Renal pelvis (tissue), 1 donor: ENCODE measurements at regions not wholly inside any gene's neighbourhood (a gene's known extent, or its start where the extent isn't known, plus 50 kb on each side); places are given as distances from the start of the nearest gene placed in this dataset.
"Not testable (repeated sequence)": the region's sequence is repeated elsewhere in the genome, so short reads cannot be mapped to it uniquely, and the experiment has no call there.

ENCODE experiments used
- DNase-seq: peaks from one replicate; pipeline ENCODE4 v3.0.0-alpha.2; 2013

DNA sequence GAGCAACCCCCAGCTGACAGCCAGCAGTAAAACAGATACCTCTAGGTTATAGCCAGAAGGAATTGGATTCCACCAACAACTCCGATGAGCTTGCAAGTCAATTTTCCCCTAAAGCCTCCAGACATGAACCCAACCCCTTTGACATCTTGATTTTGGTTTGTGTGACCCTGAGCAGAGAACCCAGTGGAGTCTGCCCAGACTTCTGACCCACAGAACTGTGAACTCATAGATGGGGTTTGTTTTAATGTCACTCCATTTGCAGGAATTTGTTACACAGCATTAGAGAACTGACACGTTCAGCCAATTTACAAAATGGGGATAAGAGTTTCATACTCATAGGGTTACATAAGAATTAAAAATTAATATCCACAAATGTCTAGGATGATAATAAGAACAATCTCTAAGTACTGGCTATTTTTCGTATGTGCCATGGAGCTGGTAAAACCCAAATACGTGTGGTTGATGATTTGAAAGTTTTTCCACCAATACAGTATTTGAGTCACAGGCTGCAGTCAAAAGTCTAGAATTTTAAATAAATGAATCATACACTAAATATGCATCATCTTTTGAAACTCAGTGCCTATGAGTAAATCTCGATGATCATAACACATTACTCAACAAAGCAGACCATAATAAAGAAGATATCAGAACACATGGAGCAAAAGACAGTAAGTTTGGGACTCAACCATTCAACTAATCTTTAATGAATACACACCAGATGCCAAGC, 380.0 kb downstream of the ANAPC1 start:
- DNase-seq: not testable (repeated sequence)

DNA sequence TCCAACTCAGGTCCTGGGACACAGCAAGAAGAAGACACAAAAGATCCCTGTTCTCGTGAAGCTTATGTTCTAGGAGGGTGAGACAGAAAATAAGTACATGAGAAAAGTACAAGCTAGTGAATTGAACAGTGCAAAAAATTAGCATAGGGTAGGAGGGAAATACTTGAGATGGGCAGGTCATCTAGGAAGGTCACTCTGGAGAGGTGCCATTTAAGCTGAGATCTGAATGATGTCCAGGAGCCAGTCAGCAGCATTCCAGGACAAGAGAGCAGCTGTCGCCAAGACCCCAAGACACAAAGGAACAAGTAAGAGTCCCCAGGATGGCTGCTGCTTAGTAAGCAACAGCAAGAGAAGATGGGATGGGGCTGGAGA, 379.4 kb downstream of the ANAPC1 start:
- DNase-seq: not testable (repeated sequence)

DNA sequence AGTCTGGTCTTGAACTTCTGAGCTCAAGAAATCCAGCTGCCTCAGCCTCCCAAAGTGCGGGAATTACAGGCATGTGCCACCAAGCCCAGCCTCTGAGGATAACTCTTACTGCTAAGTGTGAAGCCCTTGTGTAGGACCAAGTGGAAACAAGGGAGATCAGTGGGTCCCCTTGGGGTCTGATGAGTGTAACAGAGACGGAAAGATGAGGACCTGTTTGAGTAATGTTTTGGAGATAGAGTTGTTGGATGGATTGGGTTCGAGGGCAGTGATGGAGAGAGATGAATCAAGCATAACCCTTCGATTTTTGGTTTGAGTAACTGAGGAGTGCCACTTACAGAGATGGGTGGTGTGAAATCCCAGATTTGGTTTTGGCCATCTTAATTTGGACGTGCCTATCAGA, 378.7 kb downstream of the ANAPC1 start:
- DNase-seq: not testable (repeated sequence)

DNA sequence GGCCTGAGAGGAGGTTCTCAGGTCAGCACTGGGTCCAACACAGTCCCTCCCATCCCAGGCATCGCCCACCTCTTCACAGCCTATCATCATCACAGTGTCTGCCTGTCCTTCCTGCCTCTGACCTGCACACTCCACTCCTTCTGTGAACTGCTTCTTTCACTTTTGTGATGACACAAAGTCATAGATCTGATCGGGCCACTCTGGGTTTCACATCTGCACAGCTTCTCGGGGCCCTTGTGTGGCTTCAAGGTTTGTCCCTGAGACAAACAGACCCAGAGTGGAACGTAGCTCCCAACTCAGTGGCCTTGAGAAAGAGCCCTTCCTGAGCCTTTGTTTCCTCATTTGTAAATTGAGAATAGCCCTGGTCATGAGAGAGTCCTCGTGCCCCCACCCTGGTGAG, 377.1 kb downstream of the ANAPC1 start:
- DNase-seq: not testable (repeated sequence)

DNA sequence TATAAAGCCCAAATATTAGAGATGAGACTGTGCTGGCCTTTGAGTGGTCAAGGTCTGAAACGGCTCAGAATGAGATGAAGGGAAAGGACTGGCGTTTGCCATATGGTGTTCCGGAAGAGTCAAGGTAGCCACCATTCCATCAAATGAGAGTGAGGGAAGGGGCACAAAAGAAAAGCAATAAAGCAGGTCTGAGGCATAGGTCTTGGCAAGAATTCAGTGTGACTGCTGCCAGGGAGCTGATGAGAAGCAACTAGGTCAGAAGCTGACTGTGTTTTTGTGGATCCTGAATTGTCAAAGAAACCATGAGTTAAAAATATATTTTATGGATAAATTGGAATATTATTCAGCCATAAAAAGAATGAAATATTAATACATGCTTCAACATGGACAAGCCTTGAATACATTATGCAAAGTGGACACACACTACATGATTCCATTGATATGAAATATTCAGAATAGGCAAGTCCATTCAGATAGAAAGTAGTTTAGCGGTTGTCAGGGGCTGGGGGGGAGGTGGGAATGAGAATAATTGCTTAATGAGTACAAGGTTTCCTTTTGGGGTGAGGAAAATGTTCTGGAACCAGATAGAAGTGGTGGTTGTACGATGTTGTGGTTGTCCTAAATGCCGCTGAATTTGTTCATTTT, 374.6 kb downstream of the ANAPC1 start:
- DNase-seq: not testable (repeated sequence)

DNA sequence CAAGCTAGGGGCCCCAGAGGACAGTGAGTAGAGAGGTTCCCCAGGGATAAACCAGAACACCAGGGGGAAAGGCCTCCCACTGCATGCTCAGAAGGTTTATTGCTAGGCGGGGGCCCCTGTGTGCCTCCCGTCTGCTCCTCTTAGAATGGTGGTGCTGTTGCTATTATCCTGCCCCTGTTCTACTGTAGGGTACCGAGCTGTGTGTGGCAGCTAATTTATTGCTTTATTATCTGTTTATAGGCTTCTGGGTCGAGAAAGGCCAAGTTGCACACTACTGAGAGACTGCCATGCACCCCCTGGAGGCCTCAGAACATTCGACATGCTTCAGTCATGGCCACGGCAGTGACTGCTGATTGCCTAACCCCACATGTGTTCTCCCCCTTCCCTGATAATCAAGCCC, 373.6 kb downstream of the ANAPC1 start:
- DNase-seq: not testable (repeated sequence)

DNA sequence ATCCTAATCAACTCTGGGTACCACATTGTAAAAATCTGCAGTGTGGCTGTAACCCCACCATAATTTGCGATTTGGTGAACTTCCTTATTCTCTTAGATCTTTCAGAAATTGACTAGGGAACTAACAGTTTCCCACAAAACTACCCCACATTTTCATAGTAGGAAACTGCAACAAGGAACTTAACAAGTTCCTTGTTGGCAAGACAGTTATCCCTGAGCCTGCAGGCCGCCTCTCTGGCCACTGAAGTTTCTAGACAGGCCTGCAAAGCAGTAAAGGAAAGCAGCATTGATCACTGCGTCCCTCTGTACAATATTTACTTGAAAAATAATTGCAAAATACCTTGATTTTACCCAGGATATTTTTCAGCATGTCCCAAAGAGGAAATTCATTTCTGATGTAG, 372.9 kb downstream of the ANAPC1 start:
- not testable (repeated sequence) for DNase-seq

DNA sequence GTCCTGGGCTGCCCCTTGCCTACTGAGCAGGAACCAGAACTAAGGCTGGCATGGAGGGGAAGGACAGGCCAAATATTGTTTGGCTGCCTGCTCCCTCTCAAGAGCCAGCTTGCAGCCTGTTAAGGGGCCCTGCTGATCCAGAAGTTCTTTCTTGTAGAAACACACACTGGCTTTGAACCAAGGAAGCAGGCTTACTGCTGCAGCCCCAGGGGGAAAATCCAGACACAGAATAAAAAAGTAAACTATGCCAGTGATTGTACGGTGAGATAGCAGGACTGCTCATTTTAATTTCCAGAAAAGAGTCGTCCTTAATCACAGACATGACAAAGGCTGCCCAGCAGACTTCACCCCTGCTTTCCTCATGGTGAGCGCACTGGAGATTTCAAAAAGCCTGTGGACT, 371.6 kb downstream of the ANAPC1 start:
- DNase-seq: not testable (repeated sequence)

DNA sequence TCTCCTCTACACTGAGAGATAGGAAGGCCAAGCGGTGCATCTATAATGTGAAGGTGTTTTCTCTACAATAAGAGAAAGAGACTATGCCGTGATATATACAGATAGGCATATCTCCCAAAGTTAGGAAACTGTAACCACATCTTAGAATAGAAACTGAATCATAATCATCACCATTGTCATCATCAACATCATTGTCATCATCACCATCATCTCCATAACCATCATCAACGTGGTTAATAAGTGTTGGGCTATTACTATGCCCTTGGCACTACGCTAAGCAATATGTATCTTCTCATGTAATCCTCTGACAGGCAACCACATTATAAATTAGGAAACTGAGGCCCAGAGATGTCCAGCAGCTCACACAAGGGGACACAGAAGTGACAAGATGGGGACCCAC, 369.9 kb downstream of the ANAPC1 start:
- DNase-seq: not testable (repeated sequence)

DNA sequence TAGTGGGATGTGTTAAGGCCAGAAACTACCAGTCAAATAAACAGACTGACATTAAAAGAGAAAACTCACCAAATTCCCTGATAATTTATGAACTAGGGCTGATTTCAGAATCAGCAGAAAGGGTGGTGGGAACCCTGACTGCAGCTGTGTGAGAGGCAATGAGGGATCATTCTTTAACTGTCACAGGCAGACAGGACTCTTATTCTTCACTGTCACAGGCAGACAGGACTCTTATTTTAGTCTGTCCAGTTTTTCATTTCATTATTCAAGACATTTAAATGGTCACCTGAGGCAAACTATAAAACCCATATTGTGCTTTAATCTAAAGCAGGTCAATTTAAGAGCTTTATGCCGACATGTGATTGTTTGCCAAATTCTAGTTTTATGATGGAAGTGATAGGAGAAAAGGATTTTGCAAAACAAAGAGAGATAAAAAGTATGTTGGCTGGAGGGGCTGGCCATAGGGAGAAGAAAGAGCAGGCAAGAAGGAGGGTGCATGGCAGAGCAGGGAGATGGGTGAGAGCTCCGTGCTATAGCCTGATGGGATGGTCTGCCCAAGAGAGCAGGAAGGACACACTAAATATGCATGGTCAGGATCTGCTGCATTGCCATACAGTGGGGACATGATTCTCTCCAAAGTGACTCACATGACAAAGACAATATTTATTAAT, 366.8 kb downstream of the ANAPC1 start:
- DNase-seq: not testable (repeated sequence)

DNA sequence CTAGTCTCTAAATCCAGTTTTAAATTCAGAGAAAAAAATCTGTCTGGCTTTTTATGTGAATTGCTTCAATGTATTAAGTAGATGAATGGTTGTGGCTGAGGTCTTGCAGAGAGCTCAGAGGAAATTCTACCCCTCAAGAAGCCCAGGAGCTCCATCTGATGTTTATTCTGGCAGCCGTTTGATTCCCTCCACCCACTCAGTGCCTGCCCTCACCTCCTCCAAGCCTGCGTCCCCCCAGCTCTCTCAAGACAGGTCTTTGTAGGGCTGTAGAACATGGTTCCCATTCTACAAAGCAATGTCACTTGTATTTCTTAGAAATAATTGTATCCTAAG, 366.3 kb downstream of the ANAPC1 start:
- not testable (repeated sequence) for DNase-seq

DNA sequence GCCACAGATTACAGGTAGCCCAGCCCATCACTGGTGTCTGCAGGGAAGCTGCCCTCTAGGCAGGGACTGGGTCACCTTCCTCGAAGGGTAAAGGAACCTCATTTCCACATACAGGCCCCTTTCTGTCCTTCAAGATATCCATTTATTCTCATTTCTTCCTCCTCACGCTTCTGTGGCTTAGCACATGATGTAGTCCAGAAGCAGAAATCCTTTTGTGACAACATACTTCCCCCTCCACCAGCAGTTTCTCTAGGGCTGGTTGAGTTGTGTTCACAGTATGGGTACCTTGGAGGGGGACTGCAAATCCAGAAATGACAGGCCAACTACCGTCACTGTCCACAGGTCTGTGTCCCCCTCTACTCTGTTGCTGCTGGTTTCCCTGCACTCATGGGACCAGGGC, 364.9 kb downstream of the ANAPC1 start:
- no peak for DNase-seq

DNA sequence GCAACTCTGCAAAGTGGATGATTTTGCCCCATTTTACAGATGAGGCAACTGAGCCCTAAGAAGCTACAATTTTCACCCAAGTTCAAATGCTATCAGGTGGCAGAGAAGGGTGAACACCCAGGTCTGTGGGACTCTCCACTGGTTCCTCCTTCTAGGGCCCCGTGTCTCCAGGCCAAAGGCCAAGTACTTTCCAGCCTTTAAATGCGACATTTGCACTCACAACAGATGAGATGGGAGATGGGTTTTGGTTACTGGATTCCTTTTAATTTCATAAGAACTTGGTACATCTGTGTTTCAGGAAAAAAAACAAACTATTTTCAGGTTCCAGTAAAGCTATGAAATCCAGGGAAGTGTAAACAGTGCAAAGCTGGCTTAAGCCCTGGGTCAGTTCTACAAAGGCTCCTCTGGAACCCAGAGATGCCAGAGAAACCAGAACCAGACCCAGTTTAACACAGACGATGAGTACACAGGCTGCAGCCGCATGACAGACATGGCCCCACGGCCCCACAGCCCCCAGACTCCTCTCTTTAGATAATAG, 361.7 kb downstream of the ANAPC1 start:
- no peak for DNase-seq

DNA sequence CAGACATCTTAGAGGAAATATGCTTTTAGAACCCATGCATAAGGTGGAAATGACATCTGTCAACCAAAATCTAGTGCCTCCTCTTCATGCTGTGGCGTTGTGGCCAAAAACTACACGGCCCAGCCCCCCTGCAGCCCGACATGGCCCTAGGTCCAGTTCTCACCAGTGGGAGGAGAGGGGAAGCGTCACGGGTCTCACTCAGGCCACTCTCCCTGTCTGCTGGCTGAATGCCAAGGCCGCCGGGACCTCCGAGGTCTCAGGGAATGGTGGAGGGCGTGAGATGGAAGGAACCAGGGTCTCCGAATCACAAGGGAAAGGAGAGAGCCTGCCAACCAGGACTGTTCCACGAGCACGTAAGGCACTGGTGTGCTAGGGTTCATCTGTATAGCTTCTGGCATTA, 361.0 kb downstream of the ANAPC1 start:
- DNase-seq: peak; percentile 34

DNA sequence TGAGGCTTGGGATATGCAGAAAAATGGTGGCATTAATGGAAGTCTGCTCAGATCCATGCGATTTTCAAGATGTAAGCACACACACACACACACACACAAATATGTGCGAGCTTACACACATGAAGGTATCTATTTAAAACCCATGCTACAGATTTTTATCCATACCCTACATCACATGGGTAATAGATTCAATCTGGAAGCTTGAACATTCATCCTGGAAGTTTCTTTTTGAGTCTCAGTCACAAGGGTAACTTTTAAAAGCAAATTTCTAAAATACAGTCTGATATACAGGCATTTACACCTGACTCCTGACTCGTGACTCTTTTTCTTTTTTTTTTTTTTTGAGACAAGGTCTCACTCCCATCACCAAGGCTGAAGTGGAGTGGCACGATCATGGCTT, 359.0 kb downstream of the ANAPC1 start:
- not testable (repeated sequence) for DNase-seq

DNA sequence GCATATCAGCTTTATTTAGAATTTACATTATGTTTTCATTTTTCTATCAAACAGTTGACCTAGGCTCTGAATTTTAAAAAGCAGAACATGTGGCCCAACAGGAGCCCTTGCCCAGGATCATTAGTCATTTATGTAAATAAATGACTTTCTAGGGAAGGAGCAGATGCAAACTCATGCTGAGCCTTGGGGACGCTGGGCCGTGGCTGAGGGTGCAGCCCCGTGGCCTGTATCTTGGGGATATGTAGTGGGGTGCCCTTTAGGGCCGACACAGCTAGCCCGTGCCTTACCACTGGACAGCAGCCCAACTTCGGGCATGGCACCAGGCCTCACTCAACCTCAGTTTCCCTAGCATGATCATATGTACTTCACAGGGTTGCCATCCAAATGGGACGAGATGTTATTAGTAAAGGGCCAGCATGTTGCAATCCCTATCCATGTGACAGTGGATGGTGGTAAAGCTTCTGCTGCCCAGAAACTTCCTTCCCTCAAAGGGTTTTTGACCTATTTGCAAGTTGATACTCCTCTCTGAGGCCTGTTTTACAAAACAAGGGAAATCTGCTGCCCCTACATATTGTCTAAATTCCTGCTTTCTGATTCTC, 357.9 kb downstream of the ANAPC1 start:
- DNase-seq: not testable (repeated sequence)

DNA sequence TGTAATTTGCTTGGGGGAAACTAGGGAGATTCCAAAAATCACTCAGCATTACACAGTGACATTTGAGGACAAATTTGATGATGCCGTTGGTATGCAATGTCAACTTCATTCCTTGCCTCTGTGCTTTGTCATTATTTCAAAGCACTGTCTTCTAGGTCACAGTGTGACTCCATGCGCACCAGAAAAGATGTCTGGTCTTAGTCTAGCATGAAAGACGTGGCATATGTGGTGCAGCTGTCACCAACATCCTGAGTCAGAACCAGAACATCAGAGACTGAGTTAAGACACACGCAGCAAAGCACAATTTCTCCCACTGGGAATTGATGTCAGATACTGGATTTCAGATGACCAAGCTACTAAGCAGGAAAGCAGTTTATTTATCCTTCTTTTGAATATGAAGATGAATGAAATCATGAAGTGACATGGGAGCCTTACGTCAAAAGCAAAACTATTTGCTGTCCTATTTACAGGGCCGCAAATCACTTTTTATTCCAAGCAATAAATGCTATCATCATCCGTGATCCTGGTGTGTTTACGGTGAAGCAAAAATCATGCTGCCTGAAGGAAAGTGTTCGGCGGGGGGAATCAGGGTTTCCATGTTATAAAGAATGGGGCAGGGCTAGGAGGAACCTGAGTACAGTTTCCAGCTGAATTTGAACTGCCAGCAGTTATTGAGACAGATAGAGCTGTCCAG, 356.1 kb downstream of the ANAPC1 start:
- not testable (repeated sequence) for DNase-seq

DNA sequence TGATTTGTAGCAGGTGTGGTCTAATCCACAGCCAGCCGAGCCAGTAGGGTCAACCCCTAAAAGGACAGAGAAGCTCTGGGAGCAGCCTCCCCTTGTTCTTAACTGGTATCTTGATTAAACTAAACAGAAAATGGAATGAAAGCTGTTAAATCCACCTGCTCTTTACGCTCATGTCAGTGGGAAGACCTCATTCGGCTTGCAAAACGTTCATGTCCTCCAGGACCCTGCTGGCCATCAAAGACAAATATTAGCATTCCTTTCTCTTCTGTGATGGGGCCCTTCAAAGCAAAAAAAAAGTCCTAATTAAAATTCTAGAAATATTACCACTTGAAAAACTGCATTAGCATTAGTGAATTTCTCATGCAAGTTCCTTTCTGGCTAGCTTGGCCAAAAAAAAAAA, 355.0 kb downstream of the ANAPC1 start:
- not testable (repeated sequence) for DNase-seq

DNA sequence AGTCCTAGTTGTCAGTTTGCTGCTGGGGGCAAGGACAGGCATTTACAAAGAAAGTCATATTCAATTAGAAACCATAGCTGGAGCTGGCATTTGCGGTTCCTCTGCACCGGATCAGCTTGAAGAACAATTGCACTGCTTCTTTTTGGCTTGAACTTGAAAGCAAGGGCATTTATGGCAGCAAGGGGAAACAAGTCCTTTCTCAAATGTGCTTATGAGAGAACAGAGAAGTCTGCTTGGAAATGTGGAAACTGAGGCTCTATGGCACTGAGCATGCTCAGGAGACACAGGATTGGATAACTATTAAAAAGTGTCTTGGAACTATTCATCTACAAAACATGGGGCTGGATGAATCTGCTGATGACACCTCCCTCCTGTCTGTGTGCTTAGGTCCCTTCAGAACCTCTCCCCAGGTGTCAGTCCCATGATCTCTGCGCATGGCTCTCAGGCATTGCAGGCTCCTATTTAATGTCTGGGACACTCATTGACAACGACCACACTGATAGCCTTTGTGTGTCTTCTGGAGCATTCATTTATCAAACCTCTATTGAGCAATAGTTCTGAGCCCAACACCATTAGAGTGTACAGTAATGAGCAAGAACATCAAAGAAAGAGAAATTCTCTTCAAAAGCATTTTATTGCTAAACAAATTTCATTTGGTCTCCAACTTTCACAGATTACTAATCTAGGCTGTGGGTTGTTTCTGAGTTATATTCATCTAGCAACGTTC, 353.6 kb downstream of the ANAPC1 start:
- not testable (repeated sequence) for DNase-seq

DNA sequence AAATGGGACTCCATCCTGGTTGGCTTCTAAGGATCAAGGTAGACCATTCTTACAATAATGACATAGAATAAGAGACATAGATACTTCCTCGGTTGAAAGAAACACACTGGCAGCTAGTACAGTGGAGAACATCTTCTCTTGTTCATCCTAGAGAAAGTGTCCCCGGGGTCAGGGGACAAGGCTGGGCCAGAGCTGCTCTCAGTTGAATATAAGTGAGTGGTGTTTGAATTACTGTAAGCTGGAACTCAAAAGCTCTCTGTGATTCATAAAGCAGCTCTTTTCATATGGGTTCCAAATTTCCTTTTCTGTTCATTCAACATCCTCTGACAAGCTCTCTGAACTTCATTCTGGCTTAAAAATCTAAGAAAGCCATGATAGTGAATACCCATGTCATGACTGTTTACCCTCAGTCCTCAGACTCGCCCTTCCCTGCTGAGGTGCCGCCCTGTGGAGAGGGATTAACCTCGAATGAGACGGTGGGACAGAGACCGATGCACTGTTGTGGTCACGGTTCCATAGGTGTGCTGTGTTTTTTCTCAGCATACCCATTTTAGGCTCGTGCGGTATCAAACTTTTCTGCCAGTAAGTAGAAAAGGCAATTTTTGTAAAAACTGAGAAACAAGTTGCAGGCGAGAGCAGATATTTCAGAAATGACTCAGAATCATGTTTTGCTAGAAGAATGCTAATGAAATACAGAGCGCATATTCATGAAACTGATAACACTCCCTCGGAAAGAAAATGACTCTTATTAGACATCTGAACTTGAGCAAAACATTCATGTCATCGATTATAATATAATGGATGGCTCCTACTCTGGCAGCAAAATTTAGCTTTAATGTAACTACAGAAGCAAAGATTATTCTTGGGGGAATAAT, 351.1 kb downstream of the ANAPC1 start:
- DNase-seq: not testable (repeated sequence)
